Kidney (tissue), 13 donors: ENCODE measurements at regions not wholly inside any gene's neighbourhood (a gene's known extent, or its start where the extent isn't known, plus 50 kb on each side); places are given as distances from the start of the nearest gene placed in this dataset.

Experiments
- DNase-seq, 5 donors: peaks; one replicate each; pipeline ENCODE4 v3.0.0-alpha.2; 2013 to 2020
- FAIRE-seq: peaks from 2 replicates; lab custom pipeline; 2012; peaks lifted over from hg19 to GRCh38; lab: Jason Lieb, UNC
- H3K27ac ChIP-seq, 2 donors: one replicate each; pipeline ENCODE4 v1.7.0; 2013; ENCODE audit warnings: low read depth in 2 of 2, low read length in 2 of 2, inconsistent platforms in 1 of 2
- H3K27me3 ChIP-seq: one replicate; pipeline ENCODE4 v1.7.1; 2013; ENCODE audit warnings: low read length, inconsistent platforms; ENCODE audit not compliant: control insufficient read depth, insufficient read depth
- H3K36me3 ChIP-seq, 3 donors: one replicate each; pipeline versions ENCODE4 v1.7.0 to v1.7.1; 2013; ENCODE audit warnings: low read length in 3 of 3, control low read depth in 1 of 3, inconsistent platforms in 1 of 3; ENCODE audit not compliant: insufficient read depth in 3 of 3, control insufficient read depth in 2 of 3
- H3K4me1 ChIP-seq, 3 donors: one replicate each; pipeline versions ENCODE4 v1.7.0 to v1.7.1; 2013; ENCODE audit warnings: low read length in 3 of 3, inconsistent platforms in 1 of 3, low read depth in 1 of 3; ENCODE audit not compliant: control insufficient read depth in 2 of 3, insufficient read depth in 2 of 3
- H3K4me3 ChIP-seq, 3 donors: one replicate each; pipeline versions ENCODE4 v1.7.0 to v1.8.1; 2013; ENCODE audit warnings: low read length in 3 of 3, control low read depth in 1 of 3, inconsistent platforms in 1 of 3
- H3K9ac ChIP-seq, 3 donors: one replicate each; pipeline versions ENCODE4 v1.7.0 to v1.7.1; 2013; ENCODE audit warnings: low read length in 3 of 3, control low read depth in 1 of 3, inconsistent platforms in 1 of 3
- H3K9me3 ChIP-seq, 3 donors: one replicate each; pipeline versions ENCODE4 v1.7.0 to v1.7.1; 2013; ENCODE audit warnings: low read length in 3 of 3, control low read depth in 1 of 3, inconsistent platforms in 1 of 3; ENCODE audit not compliant: control insufficient read depth in 2 of 3, insufficient read depth in 1 of 3
- intact Hi-C: fragments of 100-400 bp; cut with DNase I; formaldehyde crosslinking; loops from one replicate; pipeline ENCODE4 v1.11.1; 2022
- TF ChIP-seq, protein P1 (sequence below): IDR thresholded peaks from 3 replicates; pipeline ENCODE4 v1.5.1; 2012; ENCODE audit warnings: mild to moderate bottlenecking, moderate library complexity, borderline replicate concordance; ENCODE audit not compliant: insufficient read depth; ENCODE audit errors: extremely low read depth
- donor health status: control.
- donor health status: control.
- donor health status: control.
- donor health status: control.
- donor health status: control.
- donor health status: DM: yes; HTN: yes; CAD: no.
- donor health status: Normal renal cell carcinoma (clear cell type).

DNA sequence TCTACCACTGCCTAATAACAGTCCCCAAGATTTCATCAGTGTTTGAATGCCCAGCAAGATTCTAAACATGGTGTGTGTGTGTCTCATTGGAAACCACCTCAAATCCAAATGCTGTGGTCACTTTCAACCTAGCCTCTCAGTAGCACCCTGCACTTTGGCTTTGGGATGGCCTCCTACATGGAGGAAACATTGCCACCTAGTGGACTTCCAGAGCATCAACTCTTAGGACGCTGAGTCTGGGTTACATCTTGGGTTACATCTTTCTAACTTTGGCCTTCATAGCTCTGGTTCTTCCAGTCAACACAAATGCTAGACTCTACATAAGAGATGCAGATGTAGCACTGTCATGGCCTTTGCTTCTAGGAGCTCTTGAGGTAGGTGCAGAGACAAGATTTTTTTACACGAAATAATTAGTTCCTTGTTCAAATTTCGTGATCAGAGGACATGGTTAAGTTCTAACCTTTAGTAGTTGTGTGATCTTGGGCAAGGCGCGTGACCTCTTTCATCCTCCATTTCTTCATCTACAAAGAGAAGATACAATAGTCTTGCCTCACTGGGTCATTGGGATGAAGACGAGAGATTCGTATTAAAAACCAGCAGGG is 113.5 kb upstream of the VASH1 start:
- peak in 4 of 5 donors; percentile 51 to 80 (median 64) for DNase-seq
- intact Hi-C loops: loop anchor here (10.0 kb wide), 1 partner anchor 593 kb away; no protein-coding TSS in a partner anchor
- TF ChIP-seq, protein P1, sequence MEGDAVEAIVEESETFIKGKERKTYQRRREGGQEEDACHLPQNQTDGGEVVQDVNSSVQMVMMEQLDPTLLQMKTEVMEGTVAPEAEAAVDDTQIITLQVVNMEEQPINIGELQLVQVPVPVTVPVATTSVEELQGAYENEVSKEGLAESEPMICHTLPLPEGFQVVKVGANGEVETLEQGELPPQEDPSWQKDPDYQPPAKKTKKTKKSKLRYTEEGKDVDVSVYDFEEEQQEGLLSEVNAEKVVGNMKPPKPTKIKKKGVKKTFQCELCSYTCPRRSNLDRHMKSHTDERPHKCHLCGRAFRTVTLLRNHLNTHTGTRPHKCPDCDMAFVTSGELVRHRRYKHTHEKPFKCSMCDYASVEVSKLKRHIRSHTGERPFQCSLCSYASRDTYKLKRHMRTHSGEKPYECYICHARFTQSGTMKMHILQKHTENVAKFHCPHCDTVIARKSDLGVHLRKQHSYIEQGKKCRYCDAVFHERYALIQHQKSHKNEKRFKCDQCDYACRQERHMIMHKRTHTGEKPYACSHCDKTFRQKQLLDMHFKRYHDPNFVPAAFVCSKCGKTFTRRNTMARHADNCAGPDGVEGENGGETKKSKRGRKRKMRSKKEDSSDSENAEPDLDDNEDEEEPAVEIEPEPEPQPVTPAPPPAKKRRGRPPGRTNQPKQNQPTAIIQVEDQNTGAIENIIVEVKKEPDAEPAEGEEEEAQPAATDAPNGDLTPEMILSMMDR: peak; percentile 68
- Histone ChIP-seq H3K27ac (no peak overlapping the region), H3K36me3 (no peaks in the 10 kb centered on the region), H3K4me3 (no peak overlapping the region), H3K27me3 (no peaks in the 10 kb centered on the region), H3K9ac (no peak overlapping the region), H3K9me3 (no peaks in the 10 kb centered on the region), H3K4me1 (no peaks in the 10 kb centered on the region)
- peak; percentile 47 for FAIRE-seq

DNA sequence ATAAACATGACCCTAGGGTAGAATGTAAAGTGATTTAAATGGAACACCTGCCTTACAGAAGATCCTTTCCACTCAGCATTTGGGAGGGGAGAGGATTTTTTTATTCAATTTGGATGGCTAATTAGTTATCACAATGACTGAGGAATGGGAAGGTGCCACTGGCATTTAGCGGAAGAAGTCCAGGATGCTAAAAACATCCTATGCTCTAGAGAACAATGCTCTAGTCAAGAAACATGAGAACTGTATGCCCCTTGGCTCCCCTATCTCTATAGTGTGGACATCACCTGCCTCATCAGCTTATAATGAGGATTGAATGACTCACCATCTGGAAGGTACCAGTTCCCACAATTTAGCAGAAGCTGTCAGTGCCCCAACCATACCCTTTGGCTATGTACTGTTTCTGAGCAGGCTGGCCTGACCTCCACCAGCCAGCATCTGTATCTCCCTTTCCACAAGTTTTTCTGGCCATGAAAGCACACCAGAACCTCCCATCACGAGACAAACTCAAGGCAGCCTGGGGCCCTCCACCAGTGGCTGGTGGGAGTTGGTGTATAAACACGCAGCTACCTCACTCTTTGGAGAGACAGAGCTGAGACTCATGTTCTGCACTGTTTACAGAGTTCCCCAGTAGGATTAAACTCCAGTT is 109.7 kb upstream of the VASH1 start:
- Histone ChIP-seq H3K4me1 (no peaks in the 10 kb centered on the region), H3K9ac (no peak overlapping the region), H3K27ac (no peak overlapping the region), H3K4me3 (no peak overlapping the region), H3K27me3 (no peaks in the 10 kb centered on the region), H3K9me3 (no peaks in the 10 kb centered on the region), H3K36me3 (no peaks in the 10 kb centered on the region)
- FAIRE-seq: no peak
- intact Hi-C loops: no loop called here
- TF ChIP-seq, protein P1: no peak
- no peak for DNase-seq

DNA sequence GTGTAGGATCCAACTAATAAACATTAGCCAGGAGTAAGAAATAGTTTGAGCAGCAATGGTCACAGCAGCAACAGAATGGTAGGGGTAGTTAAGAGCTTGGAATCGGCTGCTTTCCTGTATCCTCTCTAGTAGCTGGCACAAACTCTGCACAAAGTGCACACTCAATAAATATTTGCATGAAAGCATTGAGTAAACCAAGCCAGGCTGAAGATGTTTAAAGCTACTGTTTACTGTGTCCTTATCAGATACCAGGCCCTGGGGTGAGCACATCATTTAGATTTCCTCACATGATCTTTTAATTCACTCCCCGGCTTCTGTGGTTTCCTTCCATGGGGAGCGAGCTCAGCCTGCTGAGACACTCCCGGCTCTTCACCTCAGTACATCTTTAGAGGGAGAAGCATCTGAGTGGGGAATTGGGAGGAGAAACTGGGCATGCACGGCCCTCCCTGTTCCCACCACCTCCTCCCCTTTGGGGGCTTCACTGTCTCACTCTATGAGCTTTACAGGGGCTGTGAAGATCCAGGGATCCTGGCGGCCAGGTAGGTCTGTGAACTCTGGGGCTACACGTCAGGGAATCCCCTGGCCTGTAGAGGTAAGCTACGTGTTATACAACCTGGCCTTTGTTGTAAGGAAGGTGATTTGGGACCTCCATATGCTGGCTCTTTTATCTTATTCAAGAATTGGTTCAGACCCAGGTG is 107.2 kb upstream of the VASH1 start:
- Histone ChIP-seq H3K4me3 (no peak overlapping the region), H3K36me3 (no peaks in the 10 kb centered on the region), H3K27ac (no peak overlapping the region), H3K9me3 (peaks cover 0 to 11% (median 9%) of the 10 kb centered on the region in 3 donors), H3K27me3 (no peaks in the 10 kb centered on the region), H3K4me1 (no peaks in the 10 kb centered on the region), H3K9ac (no peak overlapping the region)
- intact Hi-C loops: no loop called here
- DNase-seq (no peak), FAIRE-seq (no peak)
- TF ChIP-seq, protein P1: no peak
